ENCODE measurements at regions not wholly inside any gene's neighbourhood (a gene's known extent, or its start where the extent isn't known, plus 50 kb on each side); places are given as distances from the start of the nearest gene placed in this dataset.

DNA sequence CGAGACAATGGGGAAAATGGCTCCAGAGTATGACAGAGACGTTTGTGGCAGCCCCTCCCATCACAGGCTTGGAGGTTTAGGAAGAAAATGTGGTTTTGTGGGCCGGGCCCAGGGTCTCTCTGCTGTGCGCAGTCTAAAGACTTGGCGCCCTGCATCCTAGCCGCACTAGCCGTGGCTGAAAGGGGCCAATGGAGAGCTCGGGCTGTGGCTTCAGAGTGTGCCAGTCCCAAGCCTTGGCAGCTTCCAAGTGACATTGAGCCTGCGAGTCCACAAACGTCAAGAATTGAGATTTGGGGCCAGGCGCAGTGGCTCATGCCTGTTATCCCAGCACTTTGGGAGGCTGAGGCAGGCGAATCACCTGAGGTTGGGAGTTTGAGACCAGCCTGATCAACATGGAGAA lies 513.1 kb downstream of the PCDH17 start:
- TF ChIP-seq, protein P1, sequence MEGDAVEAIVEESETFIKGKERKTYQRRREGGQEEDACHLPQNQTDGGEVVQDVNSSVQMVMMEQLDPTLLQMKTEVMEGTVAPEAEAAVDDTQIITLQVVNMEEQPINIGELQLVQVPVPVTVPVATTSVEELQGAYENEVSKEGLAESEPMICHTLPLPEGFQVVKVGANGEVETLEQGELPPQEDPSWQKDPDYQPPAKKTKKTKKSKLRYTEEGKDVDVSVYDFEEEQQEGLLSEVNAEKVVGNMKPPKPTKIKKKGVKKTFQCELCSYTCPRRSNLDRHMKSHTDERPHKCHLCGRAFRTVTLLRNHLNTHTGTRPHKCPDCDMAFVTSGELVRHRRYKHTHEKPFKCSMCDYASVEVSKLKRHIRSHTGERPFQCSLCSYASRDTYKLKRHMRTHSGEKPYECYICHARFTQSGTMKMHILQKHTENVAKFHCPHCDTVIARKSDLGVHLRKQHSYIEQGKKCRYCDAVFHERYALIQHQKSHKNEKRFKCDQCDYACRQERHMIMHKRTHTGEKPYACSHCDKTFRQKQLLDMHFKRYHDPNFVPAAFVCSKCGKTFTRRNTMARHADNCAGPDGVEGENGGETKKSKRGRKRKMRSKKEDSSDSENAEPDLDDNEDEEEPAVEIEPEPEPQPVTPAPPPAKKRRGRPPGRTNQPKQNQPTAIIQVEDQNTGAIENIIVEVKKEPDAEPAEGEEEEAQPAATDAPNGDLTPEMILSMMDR (IDR thresholded peaks at IDR 0.05; ENCODE audit: low read depth, low read length, missing input control): no peak
- TF ChIP-seq RAD21 (IDR thresholded peaks at IDR 0.05): no peak
- TF ChIP-seq, protein P2, sequence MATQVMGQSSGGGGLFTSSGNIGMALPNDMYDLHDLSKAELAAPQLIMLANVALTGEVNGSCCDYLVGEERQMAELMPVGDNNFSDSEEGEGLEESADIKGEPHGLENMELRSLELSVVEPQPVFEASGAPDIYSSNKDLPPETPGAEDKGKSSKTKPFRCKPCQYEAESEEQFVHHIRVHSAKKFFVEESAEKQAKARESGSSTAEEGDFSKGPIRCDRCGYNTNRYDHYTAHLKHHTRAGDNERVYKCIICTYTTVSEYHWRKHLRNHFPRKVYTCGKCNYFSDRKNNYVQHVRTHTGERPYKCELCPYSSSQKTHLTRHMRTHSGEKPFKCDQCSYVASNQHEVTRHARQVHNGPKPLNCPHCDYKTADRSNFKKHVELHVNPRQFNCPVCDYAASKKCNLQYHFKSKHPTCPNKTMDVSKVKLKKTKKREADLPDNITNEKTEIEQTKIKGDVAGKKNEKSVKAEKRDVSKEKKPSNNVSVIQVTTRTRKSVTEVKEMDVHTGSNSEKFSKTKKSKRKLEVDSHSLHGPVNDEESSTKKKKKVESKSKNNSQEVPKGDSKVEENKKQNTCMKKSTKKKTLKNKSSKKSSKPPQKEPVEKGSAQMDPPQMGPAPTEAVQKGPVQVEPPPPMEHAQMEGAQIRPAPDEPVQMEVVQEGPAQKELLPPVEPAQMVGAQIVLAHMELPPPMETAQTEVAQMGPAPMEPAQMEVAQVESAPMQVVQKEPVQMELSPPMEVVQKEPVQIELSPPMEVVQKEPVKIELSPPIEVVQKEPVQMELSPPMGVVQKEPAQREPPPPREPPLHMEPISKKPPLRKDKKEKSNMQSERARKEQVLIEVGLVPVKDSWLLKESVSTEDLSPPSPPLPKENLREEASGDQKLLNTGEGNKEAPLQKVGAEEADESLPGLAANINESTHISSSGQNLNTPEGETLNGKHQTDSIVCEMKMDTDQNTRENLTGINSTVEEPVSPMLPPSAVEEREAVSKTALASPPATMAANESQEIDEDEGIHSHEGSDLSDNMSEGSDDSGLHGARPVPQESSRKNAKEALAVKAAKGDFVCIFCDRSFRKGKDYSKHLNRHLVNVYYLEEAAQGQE (IDR thresholded peaks at IDR 0.05): no peak
- TF ChIP-seq, protein P3, sequence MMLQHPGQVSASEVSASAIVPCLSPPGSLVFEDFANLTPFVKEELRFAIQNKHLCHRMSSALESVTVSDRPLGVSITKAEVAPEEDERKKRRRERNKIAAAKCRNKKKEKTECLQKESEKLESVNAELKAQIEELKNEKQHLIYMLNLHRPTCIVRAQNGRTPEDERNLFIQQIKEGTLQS (IDR thresholded peaks at IDR 0.05): no peak
